ENCODE measurements at regions not wholly inside any gene's neighbourhood (a gene's known extent, or its start where the extent isn't known, plus 50 kb on each side); places are given as distances from the start of the nearest gene placed in this dataset.
A peak's percentile ranks its signal among the peaks of the same experiment; 100 is the strongest.

DNA sequence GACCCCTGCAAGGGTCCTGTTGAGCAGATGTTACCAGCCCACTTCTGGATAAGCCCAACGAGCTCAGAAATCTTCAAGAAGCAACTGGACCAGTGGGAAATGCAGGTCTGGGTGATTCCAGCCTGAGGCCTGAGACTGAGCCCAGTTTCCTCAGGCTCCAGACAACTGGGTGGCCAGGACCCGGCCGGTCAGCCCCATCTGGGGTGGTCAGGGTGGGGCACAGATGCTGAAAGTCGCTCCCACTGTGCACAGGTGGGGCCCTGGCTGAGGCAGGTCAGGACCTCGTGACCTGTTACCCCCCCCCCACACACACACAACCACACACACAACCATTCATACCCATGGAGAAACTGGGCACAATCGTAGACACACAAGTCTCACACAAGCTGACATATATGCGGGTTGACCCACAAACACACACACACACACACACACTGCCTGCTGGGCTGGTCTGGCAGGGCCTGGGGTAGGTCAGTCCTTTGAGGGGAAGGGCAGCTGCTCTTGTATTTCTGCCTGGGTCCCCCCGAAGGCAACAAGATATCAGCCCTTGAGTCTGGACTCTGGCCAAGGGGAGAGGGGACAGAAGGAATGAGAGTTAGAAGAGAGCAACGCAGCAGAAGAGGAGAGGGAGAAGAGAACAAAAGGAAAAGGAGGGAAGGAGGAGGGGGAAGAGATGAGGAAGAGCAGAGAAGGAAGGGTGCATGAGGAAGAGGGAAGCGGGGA lies 99.0 kb upstream of the CDH5 start:
- no peak for DNase-seq (ENCODE audit: low read depth in 4 of 4, low spot score in 3 of 4)

DNA sequence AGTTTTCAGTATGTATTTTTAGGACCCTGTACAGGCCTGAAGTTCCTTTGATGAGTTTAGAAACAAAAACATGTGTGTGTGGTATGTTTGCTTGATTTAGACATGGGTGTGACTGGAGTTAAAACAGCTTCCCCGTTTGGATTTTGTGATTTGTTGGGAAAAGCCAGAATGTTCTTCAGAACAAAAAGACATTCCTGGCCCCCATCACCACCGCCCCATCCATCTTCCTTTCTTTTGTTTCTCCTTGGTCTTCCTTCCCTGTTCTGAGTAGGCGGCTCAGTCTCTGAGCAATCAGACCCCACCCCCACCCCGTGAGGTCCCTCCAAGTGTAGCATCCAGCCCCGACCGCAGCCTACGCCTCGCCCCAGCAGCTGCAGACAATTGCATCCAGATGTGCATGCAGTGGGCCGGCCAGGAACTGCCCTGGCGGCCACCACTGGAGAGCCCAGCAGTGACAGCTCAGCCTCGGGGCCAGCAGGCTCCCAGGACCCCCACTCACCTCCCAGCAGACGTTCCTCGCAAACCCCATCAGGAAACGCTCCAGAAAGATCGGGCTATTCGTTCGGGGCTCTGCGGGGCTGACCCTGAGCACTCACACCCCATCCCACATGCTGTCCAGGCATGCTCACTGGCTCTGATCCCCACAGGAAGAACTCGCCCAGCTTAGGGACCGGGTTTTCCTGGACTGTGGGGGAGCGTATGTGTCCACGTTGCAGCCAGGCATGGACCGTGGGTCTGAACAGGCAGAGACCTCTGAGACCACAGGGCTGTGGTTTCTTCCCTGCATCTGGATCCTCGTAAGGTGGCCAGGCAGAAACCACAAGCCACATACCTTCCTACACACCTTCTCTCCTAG lies 99.8 kb upstream of the CDH5 start:
- peak in 3 of 4 donors; percentile 49 to 66 (median 60) for DNase-seq (ENCODE audit: low read depth in 4 of 4, low spot score in 3 of 4)

DNA sequence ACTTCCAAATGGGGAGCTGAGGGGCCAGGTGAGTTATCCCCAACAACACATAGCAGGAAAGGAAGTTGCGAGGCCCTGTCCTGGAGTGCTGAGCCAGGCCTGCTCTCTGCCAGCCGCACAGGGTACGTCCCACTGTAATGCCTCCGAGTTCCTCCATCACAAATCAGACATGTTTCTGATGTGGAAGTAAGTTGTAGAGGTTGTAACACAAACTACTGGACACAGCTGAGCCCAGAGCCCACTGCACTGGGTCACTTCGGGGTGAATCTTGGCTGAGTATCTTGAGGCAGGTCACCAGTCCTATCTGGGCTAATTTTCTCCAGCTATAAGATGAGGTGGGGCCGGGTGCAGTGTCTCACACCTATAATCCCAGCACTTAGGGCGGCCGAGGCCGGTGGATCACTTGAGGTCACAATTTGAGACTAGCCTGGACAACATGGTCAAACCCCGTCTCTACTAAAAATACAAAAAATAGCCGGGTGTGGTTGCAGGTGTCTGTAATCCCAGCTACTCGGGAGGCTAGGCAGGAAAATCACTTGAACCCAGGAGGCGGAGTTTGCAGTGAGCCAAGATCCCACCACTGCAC lies 100.8 kb upstream of the CDH5 start:
- no peak for DNase-seq (ENCODE audit: low read depth in 4 of 4, low spot score in 3 of 4)

DNA sequence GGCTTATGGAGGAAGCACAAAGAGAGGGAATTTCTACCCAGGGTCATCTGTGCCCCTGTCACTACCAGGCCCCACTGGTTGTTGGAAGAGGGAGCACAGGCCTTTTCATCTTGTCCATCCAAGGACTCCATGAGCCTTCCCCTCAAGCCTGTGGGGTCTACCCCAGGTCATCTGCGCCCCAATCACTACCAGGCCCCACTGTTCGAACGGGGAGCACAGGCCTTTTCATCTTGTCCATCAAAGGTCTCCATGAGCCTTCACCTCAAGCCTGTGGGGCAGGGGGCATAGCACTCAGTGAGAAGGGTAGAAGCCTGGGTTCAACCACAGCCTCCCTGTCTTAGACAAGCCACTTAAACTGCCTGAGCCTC lies 101.5 kb upstream of the CDH5 start:
- DNase-seq (ENCODE audit: low read depth in 4 of 4, low spot score in 3 of 4), result no peak

DNA sequence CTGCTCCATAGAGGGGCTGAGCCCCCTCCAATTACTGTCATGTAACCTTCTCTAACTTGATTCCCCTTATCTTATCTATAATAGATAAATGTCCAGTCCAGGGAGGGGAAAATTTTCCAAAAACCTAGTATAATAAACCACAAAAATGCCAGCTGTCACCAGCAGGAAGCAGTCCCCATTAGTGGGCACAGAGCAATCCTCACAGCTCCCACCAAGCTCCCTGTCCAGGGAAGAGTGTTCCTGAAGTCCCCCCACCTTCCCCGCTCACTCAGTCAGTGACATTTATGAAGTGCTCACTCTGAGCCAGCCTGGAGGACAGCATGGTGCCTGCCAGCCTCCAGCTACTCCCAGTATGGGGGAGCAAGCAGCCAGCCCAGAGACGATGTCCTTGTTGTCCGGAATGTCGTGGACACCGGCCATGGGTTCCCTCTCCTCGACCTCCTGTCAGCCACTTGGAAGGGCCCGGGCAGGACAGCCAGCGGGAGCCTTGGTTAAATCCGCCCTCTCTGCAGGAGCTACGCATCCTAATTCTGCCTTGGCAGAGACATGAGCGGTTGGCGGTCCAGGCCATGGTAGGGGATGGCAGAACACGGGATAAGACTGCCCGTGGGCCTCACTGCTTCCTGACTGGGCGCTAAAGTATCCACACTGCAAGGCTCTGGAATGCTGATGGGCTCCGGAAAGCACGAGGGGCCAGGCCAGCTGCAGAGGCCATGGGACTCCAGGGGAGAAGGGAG lies 102.0 kb upstream of the CDH5 start:
- no peak for DNase-seq (ENCODE audit: low read depth in 4 of 4, low spot score in 3 of 4)

DNA sequence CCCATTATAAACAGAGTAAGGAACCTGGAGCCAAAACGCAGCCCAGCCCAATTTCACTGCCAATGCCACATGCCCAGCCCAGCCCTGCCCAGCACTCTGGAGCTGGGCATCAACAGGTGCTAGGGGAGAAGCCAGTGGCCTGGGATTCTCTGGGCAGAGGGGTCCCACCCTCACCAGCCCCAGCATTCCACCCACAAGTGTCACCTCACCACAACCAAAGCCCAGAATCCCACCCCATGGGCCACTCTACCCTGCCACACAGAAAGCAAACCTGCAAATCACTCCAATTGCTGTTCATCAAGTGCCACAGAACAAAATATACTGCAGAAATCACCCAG lies 102.5 kb upstream of the CDH5 start:
- DNase-seq (ENCODE audit: low read depth in 4 of 4, low spot score in 3 of 4), result no peak

DNA sequence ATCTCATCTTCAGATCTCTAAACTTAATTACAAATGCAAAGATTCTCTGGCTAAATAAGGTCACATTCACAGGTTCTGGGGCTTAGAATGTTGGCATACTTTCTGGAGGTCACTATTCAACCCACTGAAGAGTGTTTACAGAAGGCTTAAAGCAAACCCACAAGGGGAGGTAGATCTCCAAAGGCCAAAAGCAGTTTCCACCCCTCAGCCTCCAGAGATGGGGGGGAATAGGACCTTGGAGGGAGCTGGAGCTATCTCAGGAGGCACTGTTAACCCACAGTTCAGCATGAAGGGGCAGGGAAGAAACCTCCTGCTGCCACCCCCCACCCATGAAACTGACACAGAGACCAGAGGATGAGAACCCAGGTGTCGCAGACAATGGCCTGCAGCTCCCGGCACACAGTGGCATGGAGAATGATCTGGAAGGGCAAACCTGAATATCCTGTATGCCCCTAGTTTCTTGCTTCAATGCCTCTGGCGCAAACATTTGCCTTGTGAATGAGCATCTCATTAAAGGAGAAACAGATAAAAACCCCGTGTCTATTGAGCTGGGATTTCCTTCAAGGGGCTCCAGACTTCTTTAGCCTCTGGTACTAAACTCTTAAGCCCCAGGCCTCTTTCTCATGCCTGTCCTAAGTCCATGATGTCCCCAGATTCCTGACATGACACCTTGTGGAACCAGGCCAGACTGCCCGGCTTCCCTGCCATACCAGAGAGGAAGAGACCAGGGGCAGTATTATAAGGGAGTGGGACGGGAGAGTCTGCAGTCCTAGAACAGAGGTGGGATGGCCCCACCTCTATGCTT lies 103.1 kb upstream of the CDH5 start:
- no peak for DNase-seq (ENCODE audit: low read depth in 4 of 4, low spot score in 3 of 4)

DNA sequence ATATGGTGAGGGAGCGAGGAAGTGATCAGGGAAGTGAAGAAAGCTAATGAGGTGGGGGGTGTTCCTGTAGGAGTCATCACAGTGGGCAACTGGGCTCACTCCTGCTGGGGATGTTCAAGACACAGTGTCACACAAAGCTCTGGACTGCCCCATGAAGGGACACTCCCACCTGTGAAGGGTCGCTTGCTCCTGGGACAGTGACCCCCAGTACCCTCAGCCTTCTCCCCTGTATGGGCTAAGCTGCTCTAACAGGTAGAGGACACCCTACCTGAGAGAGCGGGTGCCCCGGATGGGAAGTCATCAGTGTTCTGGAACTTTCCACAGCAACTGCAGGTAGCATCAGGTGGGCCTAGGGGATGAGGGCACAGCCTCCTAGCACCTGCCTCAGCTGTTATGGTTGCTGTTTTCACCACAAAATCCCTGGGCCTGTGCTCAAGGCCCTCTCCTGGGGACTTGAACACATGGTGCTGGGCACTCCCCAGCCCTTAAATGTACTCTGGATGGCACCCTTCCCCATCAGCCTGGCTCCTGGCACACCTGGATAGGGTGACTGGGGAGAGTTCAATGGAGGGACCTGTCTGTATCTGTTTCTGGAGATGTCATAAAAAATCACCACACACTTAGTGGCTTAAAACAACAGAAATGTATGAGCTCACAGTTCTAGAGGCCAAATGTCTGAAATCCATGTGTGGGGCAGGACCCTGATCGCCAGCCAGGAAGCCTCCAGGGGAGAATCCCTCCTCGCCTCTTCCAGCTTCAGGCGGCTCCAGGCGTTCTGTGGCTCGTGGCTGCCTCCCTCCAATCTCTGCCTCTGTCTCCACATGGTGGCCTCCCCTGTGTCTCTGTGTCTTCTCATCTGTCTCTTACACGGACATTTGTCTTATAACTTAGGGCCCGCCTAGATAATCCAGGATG lies 104.0 kb upstream of the CDH5 start:
- DNase-seq (ENCODE audit: low read depth in 4 of 4, low spot score in 3 of 4), result no peak

DNA sequence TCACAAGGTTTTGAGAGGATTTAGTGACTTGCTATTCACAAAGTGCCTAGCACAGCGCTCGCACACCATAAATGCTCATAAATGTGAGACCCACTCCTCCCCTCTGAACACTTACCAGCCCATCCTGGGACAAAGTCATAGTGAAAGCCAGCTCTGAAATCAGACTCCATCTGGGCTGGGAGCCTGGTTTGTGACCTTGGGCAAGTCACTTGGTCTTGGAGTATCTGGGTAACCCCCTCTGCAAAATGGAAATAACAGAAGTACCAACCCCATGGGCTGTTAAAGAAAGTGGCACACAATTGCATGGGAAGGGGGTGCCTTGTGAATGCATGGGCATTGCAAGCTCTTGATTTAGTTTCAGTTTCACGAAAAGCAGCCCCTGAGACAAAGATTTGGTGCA lies 104.7 kb upstream of the CDH5 start:
- no peak for DNase-seq (ENCODE audit: low read depth in 4 of 4, low spot score in 3 of 4)

DNA sequence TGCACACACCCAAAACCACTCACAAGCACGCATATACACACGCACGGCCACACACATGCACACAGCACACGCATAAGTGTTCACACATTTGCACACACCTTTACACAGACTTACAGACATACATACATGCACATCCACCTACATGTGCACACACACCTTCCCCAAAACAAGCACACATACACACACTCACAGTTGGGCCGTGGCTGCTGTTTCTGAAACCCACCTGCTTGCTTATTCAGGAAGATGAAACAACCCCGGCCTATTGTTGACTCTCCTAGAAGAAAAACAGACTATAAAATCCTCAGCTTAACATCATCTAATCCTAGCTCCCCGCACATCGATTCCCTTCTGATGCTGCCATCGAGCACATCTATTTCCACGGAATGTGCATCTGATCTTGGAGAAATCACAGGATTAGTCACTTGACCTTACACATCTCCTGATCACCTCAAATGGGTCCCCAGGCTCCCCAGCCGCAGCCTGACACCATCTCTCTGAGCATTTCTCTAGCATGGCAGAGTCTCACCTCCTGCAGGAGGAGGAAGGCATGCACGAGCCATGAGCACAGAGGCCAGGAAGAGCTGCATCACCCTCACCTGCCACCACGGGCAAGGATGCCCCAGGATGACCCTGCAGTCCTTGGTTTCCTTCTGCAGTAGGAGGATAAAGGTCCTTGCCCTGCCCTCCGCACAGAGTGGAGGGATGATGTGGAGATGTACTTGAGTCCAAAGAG lies 105.8 kb upstream of the CDH5 start:
- no peak for DNase-seq (ENCODE audit: low read depth in 4 of 4, low spot score in 3 of 4)

DNA sequence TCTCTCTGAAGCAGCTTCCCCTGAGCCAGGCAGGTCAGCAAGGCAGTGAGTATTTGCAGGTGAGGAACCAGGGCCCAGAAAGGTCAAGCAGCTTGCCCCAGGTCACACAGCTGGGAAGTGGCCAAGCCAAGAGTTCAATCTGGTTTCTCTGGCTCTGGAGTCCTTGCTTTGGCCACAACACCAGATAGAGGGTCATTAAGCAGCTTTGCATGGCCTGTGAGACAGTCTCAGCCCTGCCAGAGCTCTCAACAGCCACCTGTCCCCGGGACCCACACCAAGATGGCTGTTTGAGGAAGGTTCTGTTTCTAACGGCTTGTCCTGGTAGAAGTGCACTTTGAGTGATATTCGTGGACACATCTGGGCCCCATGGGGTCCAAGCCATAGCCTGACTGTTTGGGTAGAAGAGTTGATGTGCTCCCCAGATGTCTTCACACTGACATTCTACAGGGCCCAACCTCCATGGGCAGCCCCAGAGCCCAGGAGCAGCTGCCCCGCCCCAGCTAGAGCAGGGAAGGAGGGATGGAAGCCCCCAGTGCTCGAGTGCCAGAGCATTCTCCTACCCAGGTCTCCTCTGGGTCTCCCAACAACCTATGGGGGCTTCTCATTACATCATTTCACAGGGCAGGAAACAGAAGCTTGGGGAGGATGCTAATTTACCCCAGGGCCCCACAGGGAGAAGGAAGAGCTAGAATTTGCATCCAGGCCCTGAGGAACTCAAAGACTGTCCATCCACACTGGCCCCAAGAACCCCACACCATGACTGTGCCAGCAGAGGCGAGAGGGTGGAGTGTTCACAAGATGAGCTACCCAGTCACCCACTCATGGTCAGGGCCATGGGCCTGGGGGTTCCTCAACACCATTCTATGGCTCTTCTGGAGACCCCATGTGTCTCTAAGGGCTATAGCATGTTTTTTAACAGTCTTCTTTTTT lies 107.3 kb upstream of the CDH5 start:
- DNase-seq (ENCODE audit: low read depth in 4 of 4, low spot score in 3 of 4), result no peak

DNA sequence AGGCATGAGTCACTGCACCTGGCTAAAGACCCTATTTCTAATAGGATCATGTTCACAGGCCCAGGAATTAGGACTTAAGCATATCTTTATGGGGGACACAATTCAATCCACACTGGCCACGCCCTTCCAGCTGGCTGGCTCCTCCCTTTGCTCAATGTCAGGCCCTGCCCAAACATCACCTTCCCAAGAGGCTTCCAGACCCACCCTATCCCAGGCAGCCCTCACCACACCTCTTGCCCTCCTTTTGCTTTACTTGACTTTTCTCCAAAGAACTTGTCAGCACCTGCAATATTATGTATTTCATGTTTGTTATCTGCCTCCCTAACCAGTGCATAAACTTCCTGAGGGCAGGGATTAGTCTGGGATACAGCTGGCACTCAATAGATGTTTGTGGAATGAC lies 109.6 kb upstream of the CDH5 start:
- DNase-seq (ENCODE audit: low read depth in 4 of 4, low spot score in 3 of 4), result no peak

DNA sequence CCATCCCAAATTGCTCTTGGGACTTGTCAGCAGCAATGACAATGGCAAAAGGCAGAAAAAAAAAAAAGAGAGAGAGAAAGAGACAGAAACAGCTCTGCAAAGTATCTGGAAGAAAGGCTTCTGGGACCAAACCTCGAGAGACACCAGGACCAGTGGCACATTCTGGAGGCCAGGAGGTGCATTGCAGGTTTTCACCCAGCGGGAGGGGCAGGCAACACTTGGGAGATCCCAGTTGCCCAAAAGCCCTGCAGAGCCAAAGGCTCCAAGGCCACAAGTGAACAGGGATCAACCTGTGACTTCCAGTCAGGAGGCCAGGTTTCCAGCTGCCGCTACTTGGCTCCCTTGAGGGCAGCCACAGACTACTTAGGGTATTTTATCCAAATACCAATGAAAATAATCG lies 110.8 kb upstream of the CDH5 start:
- DNase-seq (ENCODE audit: low read depth in 4 of 4, low spot score in 3 of 4), result no peak

DNA sequence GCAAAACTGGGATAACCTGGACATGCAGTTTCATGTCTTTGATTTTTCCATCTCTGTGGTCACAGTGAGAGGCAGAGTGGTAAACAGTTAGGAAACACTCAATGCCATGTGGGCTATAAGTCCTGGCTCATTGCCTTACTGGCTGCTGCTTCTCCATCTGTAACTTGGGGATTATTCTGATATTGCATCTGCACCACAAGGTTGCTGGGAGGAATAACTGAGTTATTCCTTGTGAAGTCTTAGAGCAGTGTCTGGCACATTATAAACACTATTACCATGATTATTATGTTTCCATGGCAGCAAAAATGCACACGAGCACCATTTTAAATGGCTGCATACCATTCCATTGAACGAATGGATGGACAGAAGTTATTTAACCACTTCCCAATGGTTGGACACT lies 111.7 kb upstream of the CDH5 start:
- no peak for DNase-seq (ENCODE audit: low read depth in 4 of 4, low spot score in 3 of 4)

DNA sequence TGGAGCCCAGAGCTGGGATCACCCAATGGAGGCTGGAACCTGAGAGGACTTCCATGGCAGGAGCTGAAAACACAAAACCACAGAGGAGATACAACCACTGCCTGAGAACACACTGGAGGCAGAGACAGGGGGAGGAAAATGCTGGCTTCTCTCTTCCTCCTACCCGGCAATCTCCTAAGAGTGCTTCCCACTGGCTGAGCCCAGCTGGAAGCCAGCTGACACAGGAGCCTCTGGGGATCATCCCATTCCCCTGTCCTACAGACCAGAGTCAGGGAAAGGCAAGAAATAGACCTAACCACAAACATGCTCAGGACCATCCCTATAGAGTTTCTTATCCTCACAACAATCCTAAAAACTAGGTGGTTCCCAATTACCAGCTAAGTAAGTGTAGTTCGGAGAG lies 112.4 kb upstream of the CDH5 start:
- DNase-seq (ENCODE audit: low read depth in 4 of 4, low spot score in 3 of 4), result no peak

DNA sequence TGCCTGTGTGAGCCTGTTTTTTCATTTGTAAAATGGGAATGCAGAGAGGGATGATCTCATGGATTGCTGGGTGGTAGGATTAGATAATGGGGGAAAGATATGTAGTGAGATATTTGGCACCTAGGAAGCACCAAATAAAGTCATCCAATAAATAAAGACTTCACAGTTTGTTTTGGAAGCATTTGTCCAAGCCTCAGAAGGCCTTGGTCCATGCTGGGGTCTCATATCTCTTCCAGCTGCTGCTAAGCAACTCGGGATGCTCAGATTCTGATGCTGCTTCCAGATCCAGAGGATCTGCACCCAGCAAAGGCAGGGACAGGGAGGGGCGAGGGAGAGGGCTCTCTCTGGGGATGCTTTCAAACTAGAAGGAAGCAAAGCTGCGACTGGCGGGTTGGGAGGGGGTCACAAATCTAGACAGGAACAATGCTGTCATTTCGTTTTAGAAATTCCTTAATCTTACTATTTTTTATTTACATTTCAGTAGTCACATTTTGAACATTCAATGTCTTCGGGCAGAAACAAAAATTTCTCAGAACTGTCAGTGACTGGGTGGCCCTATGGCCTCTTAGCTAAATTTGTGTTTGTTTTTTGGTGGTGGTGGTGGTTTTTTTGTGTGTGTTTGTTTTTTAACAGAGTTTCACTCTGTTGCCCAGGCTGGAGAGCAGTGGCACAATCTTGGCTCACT lies 114.9 kb upstream of the CDH5 start:
- DNase-seq (ENCODE audit: low read depth in 4 of 4, low spot score in 3 of 4), result no peak
